GM21786 (cell line): ENCODE measurements at regions not wholly inside any gene's neighbourhood (a gene's known extent, or its start where the extent isn't known, plus 50 kb on each side); places are given as distances from the start of the nearest gene placed in this dataset.
"Not testable (repeated sequence)": the region's sequence is repeated elsewhere in the genome, so short reads cannot be mapped to it uniquely, and the experiment has no call there.

ENCODE experiments used
- ATAC-seq: cut with Tn5 transposase; IDR thresholded peaks from one replicate; pipeline ENCODE4 v1.9.1; 2021; ENCODE audit not compliant: unreplicated experiment

GRCh38 chr5:2094616-2094995 is 211.9 kb upstream of the IRX4 start:
- no peak for ATAC-seq

- ATAC-seq, result no peak
Measured at GRCh38 chr5:2093859-2094615, 211.3 kb upstream of the IRX4 start.

GRCh38 chr5:2091921-2092320 is 209.2 kb upstream of the IRX4 start:
- no peak for ATAC-seq

- no peak for ATAC-seq
Measured at GRCh38 chr5:2087980-2088379, 205.3 kb upstream of the IRX4 start.

- ATAC-seq, result no peak
Measured at GRCh38 chr5:2075365-2075764, 192.6 kb upstream of the IRX4 start.

- no peak for ATAC-seq
Measured at GRCh38 chr5:2071562-2071961, 188.8 kb upstream of the IRX4 start.

- not testable (repeated sequence) for ATAC-seq
Measured at GRCh38 chr5:2070787-2071186, 188.1 kb upstream of the IRX4 start.

- no peak for ATAC-seq
Measured at GRCh38 chr5:2068531-2068930, 185.8 kb upstream of the IRX4 start.

- no peak for ATAC-seq
Measured at GRCh38 chr5:2066373-2066772, 183.6 kb upstream of the IRX4 start.

- not testable (repeated sequence) for ATAC-seq
Measured at GRCh38 chr5:2063380-2063779, 180.7 kb upstream of the IRX4 start.

GRCh38 chr5:2052687-2053086 is 170.0 kb upstream of the IRX4 start:
- no peak for ATAC-seq

GRCh38 chr5:2049876-2050275 is 167.2 kb upstream of the IRX4 start:
- ATAC-seq, result no peak

- ATAC-seq, result no peak
Measured at GRCh38 chr5:2048664-2049063, 165.9 kb upstream of the IRX4 start.

GRCh38 chr5:2047341-2047927 is 164.7 kb upstream of the IRX4 start:
- ATAC-seq, result no peak

GRCh38 chr5:2044041-2044440 is 161.3 kb upstream of the IRX4 start:
- no peak for ATAC-seq

GRCh38 chr5:2039180-2039531 is 156.4 kb upstream of the IRX4 start:
- ATAC-seq, result no peak

- ATAC-seq, result peak; percentile 90
Measured at GRCh38 chr5:2038321-2039179, 155.8 kb upstream of the IRX4 start.

- no peak for ATAC-seq
Measured at GRCh38 chr5:2036885-2037284, 154.2 kb upstream of the IRX4 start.

- ATAC-seq, result no peak
Measured at GRCh38 chr5:2032432-2032831, 149.7 kb upstream of the IRX4 start.

- ATAC-seq, result no peak
Measured at GRCh38 chr5:2031581-2031980, 148.9 kb upstream of the IRX4 start.

GRCh38 chr5:2030131-2030530 is 147.4 kb upstream of the IRX4 start:
- no peak for ATAC-seq

- ATAC-seq, result no peak
Measured at GRCh38 chr5:2029206-2029605, 146.5 kb upstream of the IRX4 start.
